HepG2 (cell line): ENCODE measurements at regions not wholly inside any gene's neighbourhood (a gene's known extent, or its start where the extent isn't known, plus 50 kb on each side); places are given as distances from the start of the nearest gene placed in this dataset.

ENCODE experiments used
- ATAC-seq: fragments of 200-7000 bp; cut with Tn5 transposase; 3 replicates; pipeline ENCODE4 v1.9.1; 2020; ENCODE audit warnings: mild to moderate bottlenecking, moderate library complexity
- BruUV-seq: library from RNA; stranded (reverse); fragments of 400-500 nt; replicated peaks from 2 replicates; lab custom pipeline; 2021; lab: Mats Ljungman, UMichigan
- CTCF ChIA-PET: fragments of 300-600 bp; formaldehyde crosslinking; extraction: SDS; loops from one replicate; lab custom pipeline; 2021; ENCODE audit warnings: low total read pairs, inconsistent platforms, low intra/inter-chr PET ratio; lab: Yijun Ruan, JAX
- POLR2A ChIA-PET: fragments of 350-600 bp; sonication (Branson Sonifier 250); formaldehyde crosslinking; loops from one replicate; lab custom pipeline; 2020; ENCODE audit warnings: antibody characterized with exemption, inconsistent platforms; lab: Yijun Ruan, JAX
- DNase-seq: peaks from one replicate; pipeline ENCODE4 v3.0.0-alpha.2; 2015; ENCODE audit warnings: low spot score
- FAIRE-seq: peaks from 3 replicates; lab custom pipeline; 2011; peaks lifted over from hg19 to GRCh38; lab: Jason Lieb, UNC
- H2AFZ ChIP-seq: one replicate; pipeline ENCODE4 v1.6.1; 2011; ENCODE audit warnings: low read length, inconsistent platforms
- H3K27ac ChIP-seq: fragments of 300-600 bp; 3 replicates; pipeline ENCODE4 v1.8.0; 2011; ENCODE audit warnings: mixed run types, mild to moderate bottlenecking, mixed read lengths, low read length, inconsistent platforms; ENCODE audit not compliant: insufficient read depth; ENCODE audit errors: extremely low read length
- H3K27me3 ChIP-seq, 2 experiments: fragments of 200-600 bp in 1 of 2; 2 replicates in 1 of 2; 3 replicates in 1 of 2; pipeline versions ENCODE4 v1.6.0 to v1.8.0; 2011; ENCODE audit warnings: low read length in 2 of 2, mild to moderate bottlenecking in 2 of 2, moderate library complexity in 2 of 2, inconsistent platforms in 1 of 2; ENCODE audit not compliant: insufficient read depth in 2 of 2, control insufficient read depth in 1 of 2
- H3K36me3 ChIP-seq, 2 experiments: fragments of 200-600 bp in 1 of 2; replicated peaks in 1 of 2; 2 replicates in 1 of 2; 3 replicates in 1 of 2; pipeline versions ENCODE4 v1.5.1 to v1.8.0; 2011; ENCODE audit warnings: low read length in 2 of 2, inconsistent platforms in 1 of 2; ENCODE audit not compliant: insufficient read depth in 2 of 2, control insufficient read depth in 1 of 2
- H3K4me1 ChIP-seq: 2 replicates; pipeline ENCODE4 v1.5.1; 2012; ENCODE audit warnings: low read length, inconsistent platforms; ENCODE audit not compliant: insufficient read depth
- H3K4me2 ChIP-seq: 2 replicates; pipeline ENCODE4 v1.6.0; 2011; ENCODE audit warnings: low read depth, low read length, inconsistent platforms
- H3K4me3 ChIP-seq, 3 experiments: fragments of 200-600 bp in 1 of 3; sonication (generic), shearing (Covaris generic) in 1 of 3; replicated peaks in 1 of 3; 2 replicates each; pipeline ENCODE4 v1.5.1; 2011 to 2016; ENCODE audit warnings: low read length in 3 of 3, inconsistent platforms in 2 of 3, low read depth in 2 of 3, mild to moderate bottlenecking in 2 of 3, control low read depth in 1 of 3, mixed read lengths in 1 of 3; ENCODE audit not compliant: insufficient read depth in 1 of 3
- H3K79me2 ChIP-seq: one replicate; pipeline ENCODE4 v1.6.1; 2011; ENCODE audit warnings: low read length, inconsistent platforms; ENCODE audit not compliant: insufficient read depth
- H3K9ac ChIP-seq: 2 replicates; pipeline ENCODE4 v1.6.0; 2011; ENCODE audit warnings: mild to moderate bottlenecking, low read depth, low read length, inconsistent platforms; ENCODE audit not compliant: insufficient read depth
- H3K9me3 ChIP-seq: 2 replicates; pipeline ENCODE4 v1.5.1; 2012; ENCODE audit warnings: mild to moderate bottlenecking, low read length
- H4K20me1 ChIP-seq: 2 replicates; pipeline ENCODE4 v1.6.0; 2011; ENCODE audit warnings: inconsistent platforms, mild to moderate bottlenecking, low read length, moderate library complexity; ENCODE audit not compliant: insufficient read depth
- ATF2 ChIP-seq: sonication (generic); formaldehyde crosslinking; IDR thresholded peaks from 2 replicates; pipeline ENCODE4 v1.4.0; 2020; ENCODE audit warnings: missing genetic modification reagents
- BCL3 ChIP-seq: sonication (generic); formaldehyde crosslinking; IDR thresholded peaks from 2 replicates; pipeline ENCODE4 v1.5.1; 2020; ENCODE audit warnings: mild to moderate bottlenecking, missing genetic modification reagents, moderate library complexity
- BRF2 ChIP-seq: sonication (generic); formaldehyde crosslinking; IDR thresholded peaks from 2 replicates; pipeline ENCODE4 v1.8.1; 2022; ENCODE audit warnings: mild to moderate bottlenecking, missing genetic modification reagents
- GLI4 ChIP-seq: sonication (generic); formaldehyde crosslinking; IDR thresholded peaks from 2 replicates; pipeline ENCODE4 v1.5.1; 2020; ENCODE audit warnings: missing genetic modification reagents, mild to moderate bottlenecking, moderate library complexity, borderline replicate concordance
- HMGXB3 ChIP-seq: sonication (generic); formaldehyde crosslinking; IDR thresholded peaks from 2 replicates; pipeline ENCODE4 v1.4.0; 2020; ENCODE audit warnings: missing genetic modification reagents, borderline replicate concordance
- IRX3 ChIP-seq: sonication (generic); formaldehyde crosslinking; IDR thresholded peaks from 2 replicates; pipeline ENCODE4 v1.8.1; 2023; ENCODE audit warnings: mild to moderate bottlenecking, low read depth, missing genetic modification reagents, borderline replicate concordance
- NR0B2 ChIP-seq: sonication (generic); formaldehyde crosslinking; IDR thresholded peaks from 2 replicates; pipeline ENCODE4 v1.4.0; 2020; ENCODE audit warnings: mild to moderate bottlenecking, missing genetic modification reagents
- REXO4 ChIP-seq: sonication (generic); formaldehyde crosslinking; IDR thresholded peaks from 2 replicates; pipeline ENCODE4 v1.8.0; 2022; ENCODE audit warnings: missing genetic modification reagents, mild to moderate bottlenecking, borderline replicate concordance
- SALL1 ChIP-seq: sonication (generic); formaldehyde crosslinking; IDR thresholded peaks from 2 replicates; pipeline ENCODE4 v1.8.0; 2022; ENCODE audit warnings: mild to moderate bottlenecking, missing genetic modification reagents
- STAT5B ChIP-seq: sonication (generic); formaldehyde crosslinking; IDR thresholded peaks from 2 replicates; pipeline ENCODE4 v1.4.0; 2020; ENCODE audit warnings: missing genetic modification reagents
- TEAD3 ChIP-seq: optimal IDR thresholded peaks from 2 replicates; pipeline ENCODE3; 2016; ENCODE audit warnings: borderline replicate concordance
- ZNF160 ChIP-seq: sonication (generic); formaldehyde crosslinking; IDR thresholded peaks from 2 replicates; pipeline ENCODE4 v1.8.0; 2022; ENCODE audit warnings: mild to moderate bottlenecking, inconsistent platforms, missing genetic modification reagents
- ZNF451 ChIP-seq: sonication (generic); formaldehyde crosslinking; IDR thresholded peaks from 2 replicates; pipeline ENCODE4 v1.5.0; 2020; ENCODE audit warnings: mild to moderate bottlenecking, missing genetic modification reagents
- WGBS: methylation state at CpG from one replicate; pipeline ENCODE4 v1.1.6; 2017; ENCODE audit warnings: low lambda C conversion rate; 5-methylcytosine and 5-hydroxymethylcytosine counted together
- in situ Hi-C: cut with HindIII; loops from 2 replicates; pipeline ENCODE4 v1.10.0; 2017; ENCODE audit warnings: low pct_unique_long_range_greater_than_20kb; ENCODE audit not compliant: extremely low pct_ligation_motif_present
- intact Hi-C: fragments of 100-400 bp; cut with micrococcal nuclease; formaldehyde crosslinking; loops from one replicate; pipeline ENCODE4 v1.10.0; 2022; ENCODE audit not compliant: unreplicated experiment

- no peak for TF ChIP-seq IRX3 (CRISPR knock-in tag)
- TF ChIP-seq SALL1 (CRISPR knock-in tag), result no peak
- TF ChIP-seq ZNF451 (CRISPR knock-in tag), result no peak
These were observed 253.4 kb downstream of the PRL start (continued) for GRCh38 chr6:22043284-22043962.

- ChIA-PET POLR2A (no interaction called here), CTCF (no interaction called here)
- no peak overlapping the region for H3K27ac ChIP-seq
- intact Hi-C loops (no loop called here), in situ Hi-C loops (no loop called here)
- FAIRE-seq (no peak), ATAC-seq (no peak), DNase-seq (no peak)
- H3K9me3 ChIP-seq, result peaks cover 40% of the 10 kb centered on the region; the same call in 1 of the 2 replicates
- no peaks in the 10 kb centered on the region; a peak in 1 of 5 replicates for H3K27me3 ChIP-seq
- no peaks in the 10 kb centered on the region for H3K4me1 ChIP-seq
- H3K79me2 ChIP-seq, result no peaks in the 10 kb centered on the region
- no peak overlapping the region for H3K9ac ChIP-seq
- 9% methylated on average over 3 of the region's 3 CpGs for WGBS
- no peak overlapping the region for H3K4me3 ChIP-seq
- no peaks in the 10 kb centered on the region for H4K20me1 ChIP-seq
- no peak overlapping the region for H3K4me2 ChIP-seq
- no peak overlapping the region for H2AFZ ChIP-seq
- H3K36me3 ChIP-seq, result no peaks in the 10 kb centered on the region
- BruUV-seq, result no TSS peak
- TF ChIP-seq HMGXB3 (CRISPR knock-in tag), result no peak
- no peak for TF ChIP-seq TEAD3 (CRISPR knock-in tag)
- no peak for TF ChIP-seq BRF2 (CRISPR knock-in tag)
- no peak for TF ChIP-seq REXO4 (CRISPR knock-in tag)
- TF ChIP-seq GLI4 (CRISPR knock-in tag), result no peak
- TF ChIP-seq ZNF160 (CRISPR knock-in tag), result no peak
- TF ChIP-seq STAT5B (CRISPR knock-in tag), result no peak
- TF ChIP-seq BCL3 (CRISPR knock-in tag), result no peak
- no peak for TF ChIP-seq ATF2
- no peak for TF ChIP-seq NR0B2 (CRISPR knock-in tag)
These were observed 251.4 kb downstream of the PRL start for GRCh38 chr6:22045261-22045912.
